Non-pigmented ciliary epithelial cell (primary cell): ENCODE measurements at regions not wholly inside any gene's neighbourhood (a gene's known extent, or its start where the extent isn't known, plus 50 kb on each side); places are given as distances from the start of the nearest gene placed in this dataset.
"Not testable (repeated sequence)": the region's sequence is repeated elsewhere in the genome, so short reads cannot be mapped to it uniquely, and the experiment has no call there.

Experiments
- DNase-seq: peaks from one replicate; pipeline ENCODE4 v3.0.0-alpha.2; 2010; ENCODE audit warnings: low read depth

- no peak for DNase-seq
Observed at GRCh38 chr16:59088431-59088830, 354.3 kb upstream of the GOT2 start.

- DNase-seq: no peak
Observed at GRCh38 chr16:59087641-59088040, 353.5 kb upstream of the GOT2 start.

GRCh38 chr16:59067205-59067604, 333.1 kb upstream of the GOT2 start:
- no peak for DNase-seq

GRCh38 chr16:59060207-59060606, 326.1 kb upstream of the GOT2 start:
- DNase-seq: peak; percentile 88

- DNase-seq: no peak
Observed at GRCh38 chr16:59058250-59058649, 324.1 kb upstream of the GOT2 start.

GRCh38 chr16:59053911-59054310, 319.8 kb upstream of the GOT2 start:
- DNase-seq: no peak

- DNase-seq: no peak
Observed at GRCh38 chr16:59052231-59052630, 318.1 kb upstream of the GOT2 start.

GRCh38 chr16:59048876-59049275, 314.8 kb upstream of the GOT2 start:
- no peak for DNase-seq

- no peak for DNase-seq
Observed at GRCh38 chr16:59047114-59047513, 313.0 kb upstream of the GOT2 start.

GRCh38 chr16:59046335-59046734, 312.2 kb upstream of the GOT2 start:
- peak; percentile 54 for DNase-seq

GRCh38 chr16:59045501-59045900, 311.4 kb upstream of the GOT2 start:
- no peak for DNase-seq

GRCh38 chr16:59044616-59045015, 310.5 kb upstream of the GOT2 start:
- no peak for DNase-seq

GRCh38 chr16:59042301-59042700, 308.2 kb upstream of the GOT2 start:
- no peak for DNase-seq

GRCh38 chr16:59039066-59039720, 305.1 kb upstream of the GOT2 start:
- no peak for DNase-seq

GRCh38 chr16:59030923-59031485, 296.9 kb upstream of the GOT2 start:
- DNase-seq: no peak

GRCh38 chr16:59021751-59022150, 287.6 kb upstream of the GOT2 start:
- no peak for DNase-seq

GRCh38 chr16:59013930-59014329, 279.8 kb upstream of the GOT2 start:
- no peak for DNase-seq

- DNase-seq: no peak
Observed at GRCh38 chr16:58999762-59000161, 265.6 kb upstream of the GOT2 start.

GRCh38 chr16:58992755-58993154, 258.6 kb upstream of the GOT2 start:
- DNase-seq: not testable (repeated sequence)

- DNase-seq: not testable (repeated sequence)
Observed at GRCh38 chr16:58983181-58983965, 249.3 kb upstream of the GOT2 start.

- DNase-seq: no peak
Observed at GRCh38 chr16:58970775-58971174, 236.7 kb upstream of the GOT2 start.

GRCh38 chr16:58963479-58963878, 229.4 kb upstream of the GOT2 start:
- DNase-seq: no peak

GRCh38 chr16:58962811-58963210, 228.7 kb upstream of the GOT2 start:
- DNase-seq: no peak
